Gastroesophageal sphincter (tissue), 3 donors: ENCODE measurements at regions not wholly inside any gene's neighbourhood (a gene's known extent, or its start where the extent isn't known, plus 50 kb on each side); places are given as distances from the start of the nearest gene placed in this dataset.

Source experiments
- EP300 ChIP-seq: sonication (generic); formaldehyde crosslinking; IDR thresholded peaks from one replicate; pipeline ENCODE4 v1.6.1; 2017; ENCODE audit warnings: antibody characterized with exemption, mild to moderate bottlenecking
- POLR2A ChIP-seq, 2 donors: fragments of 450-650 bp; IDR thresholded peaks; one replicate each; pipeline ENCODE4 v1.6.1; 2017; ENCODE audit warnings: antibody characterized with exemption in 2 of 2, mild to moderate bottlenecking in 2 of 2, moderate library complexity in 1 of 2
- POLR2AphosphoS5 ChIP-seq: sonication (generic); formaldehyde crosslinking; IDR thresholded peaks from one replicate; pipeline ENCODE4 v1.6.1; 2017; ENCODE audit warnings: antibody characterized with exemption
- TF ChIP-seq, protein P1 (sequence below), 4 experiments: fragments of 200-600 bp in 2 of 4; fragments of 450-650 bp in 2 of 4; sonication (generic) in 1 of 4; IDR thresholded peaks; one replicate each; pipeline ENCODE4 v1.5.1; 2017 to 2019; ENCODE audit warnings: antibody characterized with exemption in 4 of 4, mild to moderate bottlenecking in 2 of 4, moderate library complexity in 2 of 4

DNA sequence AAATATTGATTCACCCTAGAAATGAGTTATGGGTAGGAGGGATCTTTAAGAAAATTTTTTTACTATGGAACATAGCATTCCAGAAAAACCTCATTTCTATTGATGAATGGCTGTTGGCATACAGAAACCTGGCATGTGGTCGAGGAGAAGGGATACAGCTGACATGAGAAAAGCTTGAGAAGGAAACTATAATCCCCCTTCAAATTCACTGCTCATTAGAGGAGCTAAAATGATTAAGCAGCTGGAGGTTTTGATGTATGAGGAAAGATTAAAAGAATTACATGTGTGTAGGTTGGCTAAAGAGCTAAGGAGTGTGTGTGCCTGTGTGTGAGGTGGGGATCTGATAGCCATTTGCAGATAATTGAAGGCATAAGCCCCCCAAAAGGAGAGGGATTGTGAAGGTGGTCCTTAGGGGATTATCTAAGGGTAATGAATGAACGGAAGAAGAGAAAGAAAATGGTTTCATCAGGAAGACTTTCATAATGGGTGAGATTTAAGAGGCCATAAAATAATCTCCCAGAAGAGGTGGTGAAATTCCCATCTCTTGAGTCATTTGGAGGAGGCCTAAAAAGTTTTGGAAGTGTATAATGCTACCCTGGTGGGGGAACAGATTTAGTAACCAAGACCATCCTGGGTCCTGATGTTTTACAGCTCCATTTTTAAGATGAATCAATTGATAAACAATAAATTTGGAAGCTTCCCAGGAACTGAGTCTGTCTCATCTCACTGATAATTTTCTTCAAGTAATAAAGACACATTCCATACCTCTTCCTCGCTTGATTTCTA is 272.0 kb upstream of the HAND2 start:
- TF ChIP-seq, protein P1, sequence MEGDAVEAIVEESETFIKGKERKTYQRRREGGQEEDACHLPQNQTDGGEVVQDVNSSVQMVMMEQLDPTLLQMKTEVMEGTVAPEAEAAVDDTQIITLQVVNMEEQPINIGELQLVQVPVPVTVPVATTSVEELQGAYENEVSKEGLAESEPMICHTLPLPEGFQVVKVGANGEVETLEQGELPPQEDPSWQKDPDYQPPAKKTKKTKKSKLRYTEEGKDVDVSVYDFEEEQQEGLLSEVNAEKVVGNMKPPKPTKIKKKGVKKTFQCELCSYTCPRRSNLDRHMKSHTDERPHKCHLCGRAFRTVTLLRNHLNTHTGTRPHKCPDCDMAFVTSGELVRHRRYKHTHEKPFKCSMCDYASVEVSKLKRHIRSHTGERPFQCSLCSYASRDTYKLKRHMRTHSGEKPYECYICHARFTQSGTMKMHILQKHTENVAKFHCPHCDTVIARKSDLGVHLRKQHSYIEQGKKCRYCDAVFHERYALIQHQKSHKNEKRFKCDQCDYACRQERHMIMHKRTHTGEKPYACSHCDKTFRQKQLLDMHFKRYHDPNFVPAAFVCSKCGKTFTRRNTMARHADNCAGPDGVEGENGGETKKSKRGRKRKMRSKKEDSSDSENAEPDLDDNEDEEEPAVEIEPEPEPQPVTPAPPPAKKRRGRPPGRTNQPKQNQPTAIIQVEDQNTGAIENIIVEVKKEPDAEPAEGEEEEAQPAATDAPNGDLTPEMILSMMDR (IDR thresholded peaks at IDR 0.05) = no peak
- TF ChIP-seq POLR2AphosphoS5 = no peak
- no peak for TF ChIP-seq EP300
- TF ChIP-seq POLR2A (IDR thresholded peaks at IDR 0.05) = no peak
